ENCODE measurements at regions not wholly inside any gene's neighbourhood (a gene's known extent, or its start where the extent isn't known, plus 50 kb on each side); places are given as distances from the start of the nearest gene placed in this dataset.

GRCh38 chr6:47147836-47148344, 105.8 kb upstream of the ADGRF1 start:
- no peak for TF ChIP-seq CTCF (conservative IDR thresholded peaks at IDR 0.05)
- TF ChIP-seq ZFX (IDR thresholded peaks at IDR 0.05), result no peak

Data from C4-2B (cell line).